Fibroblast of lung (primary cell): ENCODE measurements at regions not wholly inside any gene's neighbourhood (a gene's known extent, or its start where the extent isn't known, plus 50 kb on each side); places are given as distances from the start of the nearest gene placed in this dataset.

ENCODE experiments used
- EZH2 ChIP-seq: IDR thresholded peaks from 2 replicates; pipeline ENCODE4 v1.5.1; 2012; ENCODE audit warnings: low read length, control low read depth, mild to moderate bottlenecking; ENCODE audit errors: missing control alignments
- TF ChIP-seq, protein P1 (sequence below), 2 donors: IDR thresholded peaks in 1 of 2; conservative IDR thresholded peaks in 1 of 2; 1 replicate in 1 of 2; 2 replicates in 1 of 2; pipeline ENCODE4 v1.5.1; 2011 to 2012; ENCODE audit warnings: low read length in 2 of 2, control low read depth in 1 of 2, inconsistent platforms in 1 of 2, low read depth in 1 of 2, mild to moderate bottlenecking in 1 of 2

- TF ChIP-seq, protein P1, sequence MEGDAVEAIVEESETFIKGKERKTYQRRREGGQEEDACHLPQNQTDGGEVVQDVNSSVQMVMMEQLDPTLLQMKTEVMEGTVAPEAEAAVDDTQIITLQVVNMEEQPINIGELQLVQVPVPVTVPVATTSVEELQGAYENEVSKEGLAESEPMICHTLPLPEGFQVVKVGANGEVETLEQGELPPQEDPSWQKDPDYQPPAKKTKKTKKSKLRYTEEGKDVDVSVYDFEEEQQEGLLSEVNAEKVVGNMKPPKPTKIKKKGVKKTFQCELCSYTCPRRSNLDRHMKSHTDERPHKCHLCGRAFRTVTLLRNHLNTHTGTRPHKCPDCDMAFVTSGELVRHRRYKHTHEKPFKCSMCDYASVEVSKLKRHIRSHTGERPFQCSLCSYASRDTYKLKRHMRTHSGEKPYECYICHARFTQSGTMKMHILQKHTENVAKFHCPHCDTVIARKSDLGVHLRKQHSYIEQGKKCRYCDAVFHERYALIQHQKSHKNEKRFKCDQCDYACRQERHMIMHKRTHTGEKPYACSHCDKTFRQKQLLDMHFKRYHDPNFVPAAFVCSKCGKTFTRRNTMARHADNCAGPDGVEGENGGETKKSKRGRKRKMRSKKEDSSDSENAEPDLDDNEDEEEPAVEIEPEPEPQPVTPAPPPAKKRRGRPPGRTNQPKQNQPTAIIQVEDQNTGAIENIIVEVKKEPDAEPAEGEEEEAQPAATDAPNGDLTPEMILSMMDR (conservative IDR thresholded peaks at IDR 0.05 in 1 of 2, IDR thresholded peaks at IDR 0.05 in 1 of 2; ENCODE audit: low read depth in 1 of 2, low read length in 2 of 2): no peak
- no peak for TF ChIP-seq EZH2
Measured at GRCh38 chr2:67792681-67793091, 270.1 kb downstream of the C1D start.
